LNCaP clone FGC (cell line): ENCODE measurements at regions not wholly inside any gene's neighbourhood (a gene's known extent, or its start where the extent isn't known, plus 50 kb on each side); places are given as distances from the start of the nearest gene placed in this dataset.

Experiments used
- DNase-seq: peaks from one replicate; pipeline ENCODE4 v3.0.0-alpha.2; 2011; ENCODE audit warnings: low read depth
- H3K4me3 ChIP-seq: 2 replicates; pipeline ENCODE4 v1.5.1; 2011; ENCODE audit warnings: mild to moderate bottlenecking, low read depth, low read length, control low read depth
- TF ChIP-seq, protein P1 (sequence below): IDR thresholded peaks from 2 replicates; pipeline ENCODE4 v1.5.1; 2012; ENCODE audit warnings: mild to moderate bottlenecking; ENCODE audit not compliant: control insufficient read depth, insufficient read depth; ENCODE audit errors: extremely low read depth

DNA sequence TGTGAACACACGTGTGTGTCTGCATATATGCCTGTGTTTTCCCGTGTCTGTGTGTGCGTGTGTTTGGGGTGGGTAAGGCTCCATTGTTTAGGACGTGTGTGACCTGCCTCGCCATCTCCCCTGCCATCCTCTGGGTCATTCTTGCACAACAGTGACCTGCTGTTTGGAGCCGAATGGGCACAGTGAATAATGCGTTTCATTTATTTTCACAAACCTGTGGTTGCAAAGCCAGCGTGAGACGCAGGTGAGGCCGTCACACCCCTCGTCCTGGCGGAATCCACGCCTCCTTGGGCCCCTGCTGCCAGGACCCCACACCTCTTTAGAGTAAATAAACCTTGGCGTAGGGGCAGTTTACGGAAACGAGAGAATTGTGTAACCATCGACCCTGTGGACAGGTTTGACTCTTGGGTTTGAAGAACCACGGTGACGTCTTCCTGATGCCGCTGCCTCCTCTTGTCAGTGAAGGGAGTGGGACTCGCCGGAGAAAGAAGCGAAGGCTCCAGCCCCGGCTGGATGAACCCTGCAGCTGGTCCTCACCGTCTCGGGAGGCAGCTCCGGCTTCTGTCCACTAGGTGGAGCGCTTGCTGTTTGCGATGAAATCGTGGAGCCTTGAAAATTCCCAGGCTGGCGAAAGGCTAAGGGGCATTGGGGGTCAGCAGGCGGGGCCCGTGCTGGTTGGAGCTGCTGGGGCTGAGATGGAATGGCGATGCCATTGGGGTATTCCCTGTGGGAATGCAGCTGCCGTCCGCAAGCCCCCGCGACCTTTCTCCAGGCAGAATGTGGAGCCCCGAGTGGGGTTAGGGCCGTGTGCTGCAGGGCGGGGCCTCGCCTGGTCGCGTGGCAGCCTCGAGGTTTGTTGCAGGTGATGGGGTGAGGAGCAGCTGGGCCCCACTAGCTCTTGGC, 81.1 kb downstream of the RTP5 start:
- no peak overlapping the region for H3K4me3 ChIP-seq
- no peak for DNase-seq
- TF ChIP-seq, protein P1, sequence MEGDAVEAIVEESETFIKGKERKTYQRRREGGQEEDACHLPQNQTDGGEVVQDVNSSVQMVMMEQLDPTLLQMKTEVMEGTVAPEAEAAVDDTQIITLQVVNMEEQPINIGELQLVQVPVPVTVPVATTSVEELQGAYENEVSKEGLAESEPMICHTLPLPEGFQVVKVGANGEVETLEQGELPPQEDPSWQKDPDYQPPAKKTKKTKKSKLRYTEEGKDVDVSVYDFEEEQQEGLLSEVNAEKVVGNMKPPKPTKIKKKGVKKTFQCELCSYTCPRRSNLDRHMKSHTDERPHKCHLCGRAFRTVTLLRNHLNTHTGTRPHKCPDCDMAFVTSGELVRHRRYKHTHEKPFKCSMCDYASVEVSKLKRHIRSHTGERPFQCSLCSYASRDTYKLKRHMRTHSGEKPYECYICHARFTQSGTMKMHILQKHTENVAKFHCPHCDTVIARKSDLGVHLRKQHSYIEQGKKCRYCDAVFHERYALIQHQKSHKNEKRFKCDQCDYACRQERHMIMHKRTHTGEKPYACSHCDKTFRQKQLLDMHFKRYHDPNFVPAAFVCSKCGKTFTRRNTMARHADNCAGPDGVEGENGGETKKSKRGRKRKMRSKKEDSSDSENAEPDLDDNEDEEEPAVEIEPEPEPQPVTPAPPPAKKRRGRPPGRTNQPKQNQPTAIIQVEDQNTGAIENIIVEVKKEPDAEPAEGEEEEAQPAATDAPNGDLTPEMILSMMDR, result peak; percentile 82

DNA sequence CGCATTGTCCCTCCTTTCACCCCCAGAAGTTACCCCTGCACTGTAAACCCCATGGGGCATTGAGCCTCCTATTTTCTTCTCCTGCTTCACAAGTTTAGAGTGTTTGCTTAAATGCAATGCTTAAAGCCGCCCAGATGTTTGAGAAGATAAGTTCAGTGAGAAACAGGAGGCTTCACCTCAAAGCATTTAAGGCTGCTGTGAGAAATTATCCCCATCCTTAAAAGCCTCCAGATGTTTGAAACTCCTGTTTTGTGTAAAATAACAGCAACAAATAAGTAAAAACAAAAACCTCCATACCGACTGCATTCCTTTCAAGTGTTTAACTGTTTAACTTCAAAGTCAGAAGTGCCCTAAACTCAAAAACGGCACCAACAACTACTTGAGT, 81.8 kb downstream of the RTP5 start:
- TF ChIP-seq, protein P1, result no peak
- no peak for DNase-seq
- H3K4me3 ChIP-seq, result no peak overlapping the region

DNA sequence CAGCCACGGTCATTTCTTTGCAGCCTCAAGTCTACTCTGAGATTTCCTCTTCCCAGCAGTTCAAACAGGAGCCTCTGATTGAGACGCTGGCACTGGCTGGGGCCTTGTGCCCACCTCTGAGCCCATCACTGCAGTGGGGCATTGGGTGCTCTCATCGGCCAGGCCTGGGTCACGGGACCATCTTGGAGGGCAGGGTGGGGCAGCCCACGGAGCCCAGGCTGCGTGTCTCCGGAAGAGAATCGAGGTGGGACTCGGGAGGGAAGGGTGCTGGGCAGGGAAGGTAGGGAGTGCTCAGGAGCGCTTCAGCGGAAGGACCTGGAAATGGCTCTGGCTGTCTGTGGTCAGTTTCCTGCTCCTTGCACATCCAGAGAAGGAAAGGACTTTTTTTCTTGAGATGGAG, 82.4 kb downstream of the RTP5 start:
- H3K4me3 ChIP-seq, result no peak overlapping the region
- TF ChIP-seq, protein P1, result no peak
- DNase-seq, result no peak

DNA sequence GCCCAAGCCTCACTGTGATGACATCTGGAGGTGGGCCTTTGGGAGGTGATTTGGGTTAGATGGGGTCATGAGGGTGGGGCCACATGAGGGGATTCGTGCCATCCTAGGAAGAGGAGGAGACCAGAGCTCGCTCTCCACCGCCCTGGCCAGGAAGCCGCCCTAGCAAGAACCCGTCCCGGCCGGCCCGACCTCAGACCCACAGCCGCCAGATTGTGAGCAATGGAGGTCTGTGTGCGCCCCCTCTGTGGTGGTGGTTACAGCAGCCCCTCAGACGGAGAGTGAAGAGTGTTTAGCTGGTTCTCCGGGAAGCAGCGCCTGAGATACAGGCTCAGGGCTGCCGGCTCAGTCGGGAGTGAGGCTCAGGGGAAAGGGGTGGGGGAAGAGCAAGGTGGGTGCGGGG, 83.3 kb downstream of the RTP5 start:
- no peak for DNase-seq
- TF ChIP-seq, protein P1, result no peak
- H3K4me3 ChIP-seq, result no peak overlapping the region

DNA sequence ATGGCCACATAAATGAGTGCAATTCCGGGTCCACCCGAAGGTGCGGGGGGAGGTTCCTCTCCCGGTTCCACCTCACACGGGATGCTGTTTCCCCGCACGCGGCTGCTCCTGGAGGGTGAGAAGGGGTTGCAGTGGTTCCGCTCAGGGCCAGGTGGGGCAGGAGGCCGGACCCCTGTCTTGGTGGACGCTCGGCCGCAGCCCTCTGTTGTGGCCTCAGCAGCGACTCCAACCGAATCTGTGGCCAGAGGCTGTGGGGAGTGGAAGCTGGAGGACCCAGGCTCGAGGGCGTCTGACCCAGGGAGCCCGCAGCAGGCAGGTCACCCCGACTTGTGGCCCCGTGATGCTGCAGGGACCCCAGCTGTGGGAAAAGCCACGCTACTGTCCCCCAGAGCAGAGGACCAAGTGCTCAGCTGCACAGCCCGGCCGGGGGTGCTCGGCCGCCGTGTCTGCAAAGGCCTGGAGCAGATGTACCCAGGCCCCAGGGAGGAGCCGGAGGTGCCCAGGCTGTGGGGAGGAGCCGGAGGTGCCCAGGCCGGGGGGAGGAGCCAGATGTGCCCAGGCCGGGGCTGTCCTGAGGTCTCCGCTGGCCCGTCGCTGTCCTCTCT, 83.9 kb downstream of the RTP5 start:
- no peak for DNase-seq
- TF ChIP-seq, protein P1, result no peak
- no peak overlapping the region for H3K4me3 ChIP-seq

DNA sequence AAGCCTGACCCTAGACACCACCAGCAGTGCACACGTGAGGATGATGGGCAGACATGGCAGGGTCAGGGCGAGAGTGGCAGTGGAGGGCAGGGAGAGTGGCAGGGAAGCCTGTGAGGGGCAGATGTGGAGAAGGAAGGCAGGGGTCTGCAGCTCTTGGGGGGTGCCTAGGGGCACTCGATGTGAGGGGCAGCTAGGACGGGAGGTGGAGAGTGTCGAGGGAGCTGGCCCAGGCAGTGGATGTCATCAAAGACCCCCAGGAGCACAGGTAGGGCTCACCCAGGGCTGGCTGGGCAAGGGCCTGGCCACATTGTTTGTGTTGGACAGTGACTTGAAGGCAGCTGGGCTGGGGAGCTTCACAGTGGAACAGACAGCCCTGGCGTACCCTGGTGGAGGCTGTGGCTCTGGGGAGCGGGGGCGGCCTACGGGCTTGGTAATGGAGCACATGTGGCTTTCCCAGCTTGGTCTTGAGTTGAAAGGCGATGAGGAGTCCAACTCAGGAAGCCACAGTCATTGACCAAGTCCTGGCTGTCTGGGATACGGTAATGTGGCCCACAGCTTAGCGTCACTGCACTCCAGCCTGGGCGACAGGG, 87.1 kb downstream of the RTP5 start:
- TF ChIP-seq, protein P1, result no peak
- DNase-seq, result no peak
- H3K4me3 ChIP-seq, result no peak overlapping the region
